H1 (cell line): ENCODE measurements at regions not wholly inside any gene's neighbourhood (a gene's known extent, or its start where the extent isn't known, plus 50 kb on each side); places are given as distances from the start of the nearest gene placed in this dataset.

Source experiments
- CTCF ChIA-PET: fragments of 300-600 bp; sonication (Branson Sonifier 250); formaldehyde crosslinking; loops from one replicate; lab custom pipeline; 2021; ENCODE audit not compliant: partially characterized antibody; lab: Charles Lee
- POLR2A ChIA-PET: fragments of 300-600 bp; sonication (Branson Sonifier 250); formaldehyde crosslinking; loops from one replicate; lab custom pipeline; 2021; ENCODE audit warnings: inconsistent platforms; ENCODE audit not compliant: partially characterized antibody; lab: Charles Lee
- DNase-seq, 2 experiments: peaks; one replicate each; pipeline versions ENCODE4 v3.0.0 to v3.0.0-alpha.2; 2010 to 2022; ENCODE audit warnings: low spot score in 2 of 2, low read depth in 1 of 2, mixed read lengths in 1 of 2
- FAIRE-seq: peaks from 2 replicates; lab custom pipeline; 2011; peaks lifted over from hg19 to GRCh38; lab: Jason Lieb, UNC
- H2AFZ ChIP-seq: 2 replicates; pipeline ENCODE4 v1.8.1; 2012; ENCODE audit warnings: low read length, inconsistent platforms
- H2AK5ac ChIP-seq: 2 replicates; pipeline ENCODE4 v1.6.1; 2013; ENCODE audit warnings: low read depth, low read length
- H2BK120ac ChIP-seq: replicated peaks from 2 replicates; pipeline ENCODE3; 2013; ENCODE audit warnings: low read depth, low read length, inconsistent platforms
- H2BK12ac ChIP-seq: 2 replicates; pipeline ENCODE4 v1.6.1; 2013; ENCODE audit warnings: low read depth, low read length
- H2BK15ac ChIP-seq: 2 replicates; pipeline ENCODE4 v1.6.1; 2013; ENCODE audit warnings: low read length
- H2BK20ac ChIP-seq: 2 replicates; pipeline ENCODE4 v1.6.1; 2013; ENCODE audit warnings: low read length
- H2BK5ac ChIP-seq: 2 replicates; pipeline ENCODE4 v1.6.1; 2013; ENCODE audit warnings: low read depth, low read length
- H3K14ac ChIP-seq: 2 replicates; pipeline ENCODE4 v1.6.1; 2013; ENCODE audit warnings: inconsistent platforms; ENCODE audit not compliant: insufficient read length
- H3K18ac ChIP-seq: 2 replicates; pipeline ENCODE4 v1.6.1; 2013; ENCODE audit warnings: low read length; ENCODE audit errors: extremely low read depth
- H3K23ac ChIP-seq: 2 replicates; pipeline ENCODE4 v1.6.1; 2013; ENCODE audit warnings: inconsistent platforms; ENCODE audit not compliant: insufficient read length
- H3K23me2 ChIP-seq: 2 replicates; pipeline ENCODE4 v1.6.1; 2013; ENCODE audit warnings: low read depth, low read length
- H3K27ac ChIP-seq: 2 replicates; pipeline ENCODE4 v1.6.1; 2011; ENCODE audit warnings: low read depth, low read length, inconsistent platforms
- H3K27me3 ChIP-seq, 4 experiments: replicated peaks in 1 of 4; 1 replicate in 1 of 4; 2 replicates in 3 of 4; pipeline versions ENCODE4 v1.6.1 to v1.8.1; 2011 to 2013; ENCODE audit warnings: low read length in 3 of 4, mild to moderate bottlenecking in 3 of 4, inconsistent platforms in 2 of 4, mixed read lengths in 2 of 4, moderate library complexity in 1 of 4; ENCODE audit not compliant: control insufficient read depth in 3 of 4, insufficient read depth in 3 of 4; ENCODE audit errors: extremely low read depth in 1 of 4
- H3K36me3 ChIP-seq, 4 experiments: 2 replicates each; pipeline versions ENCODE4 v1.6.1 to v1.8.1; 2011 to 2013; ENCODE audit warnings: mild to moderate bottlenecking in 4 of 4, low read length in 3 of 4, moderate library complexity in 2 of 4, control low read depth in 1 of 4, inconsistent platforms in 1 of 4; ENCODE audit not compliant: insufficient read depth in 4 of 4, control insufficient read depth in 2 of 4
- H3K4ac ChIP-seq: replicated peaks from 2 replicates; pipeline ENCODE3; 2013; ENCODE audit warnings: low read length, low read depth, mixed read lengths, inconsistent platforms; ENCODE audit not compliant: insufficient read length
- H3K4me1 ChIP-seq, 4 experiments: replicated peaks in 1 of 4; 1 replicate in 1 of 4; 2 replicates in 3 of 4; pipeline versions ENCODE4 v1.6.1 to v1.8.1; 2011 to 2013; ENCODE audit warnings: low read length in 3 of 4, inconsistent platforms in 2 of 4, mixed read lengths in 1 of 4; ENCODE audit not compliant: insufficient read depth in 4 of 4, control insufficient read depth in 3 of 4
- H3K4me2 ChIP-seq, 2 experiments: 2 replicates each; pipeline versions ENCODE4 v1.6.1 to v1.8.1; 2011 to 2013; ENCODE audit warnings: low read depth in 2 of 2, low read length in 2 of 2, control low read depth in 1 of 2, inconsistent platforms in 1 of 2, mild to moderate bottlenecking in 1 of 2; ENCODE audit not compliant: insufficient read depth in 1 of 2
- H3K4me3 ChIP-seq, 4 experiments: fragments of 200-600, 300-600 bp in 1 of 4; sonication (generic), shearing (Covaris generic), sonication (Bioruptor Twin) in 1 of 4; 2 replicates each; pipeline versions ENCODE4 v1.5.1 to v1.8.1; 2011 to 2016; ENCODE audit warnings: low read length in 4 of 4, low read depth in 3 of 4, control low read depth in 2 of 4, inconsistent platforms in 2 of 4, mild to moderate bottlenecking in 2 of 4, mixed read lengths in 1 of 4, moderate library complexity in 1 of 4; ENCODE audit not compliant: insufficient read depth in 2 of 4; ENCODE audit errors: extremely low read depth in 1 of 4
- H3K56ac ChIP-seq: replicated peaks from 2 replicates; pipeline ENCODE3; 2013; ENCODE audit warnings: low read depth, mild to moderate bottlenecking, mixed read lengths, low read length, inconsistent platforms; ENCODE audit not compliant: insufficient read length
- H3K79me1 ChIP-seq: 2 replicates; pipeline ENCODE4 v1.6.1; 2013; ENCODE audit warnings: low read depth, low read length, control low read depth
- H3K79me2 ChIP-seq, 2 experiments: 2 replicates each; pipeline versions ENCODE4 v1.6.1 to v1.8.1; 2012 to 2013; ENCODE audit warnings: low read length in 2 of 2, mild to moderate bottlenecking in 2 of 2, inconsistent platforms in 1 of 2; ENCODE audit not compliant: insufficient read depth in 2 of 2, control insufficient read depth in 1 of 2
- H3K9ac ChIP-seq, 4 experiments: replicated peaks in 1 of 4; 1 replicate in 1 of 4; 2 replicates in 3 of 4; pipeline versions ENCODE4 v1.6.1 to v1.8.1; 2011 to 2013; ENCODE audit warnings: low read depth in 3 of 4, low read length in 3 of 4, control low read depth in 2 of 4, mild to moderate bottlenecking in 2 of 4, moderate library complexity in 2 of 4, inconsistent platforms in 1 of 4; ENCODE audit errors: extremely low read depth in 1 of 4
- H3K9me3 ChIP-seq, 2 experiments: 2 replicates each; pipeline versions ENCODE4 v1.6.1 to v1.8.1; 2012 to 2013; ENCODE audit warnings: mild to moderate bottlenecking in 2 of 2, moderate library complexity in 2 of 2, control low read depth in 1 of 2, inconsistent platforms in 1 of 2, low read depth in 1 of 2, low read length in 1 of 2, mixed read lengths in 1 of 2; ENCODE audit not compliant: insufficient read depth in 2 of 2
- H4K20me1 ChIP-seq, 2 experiments: replicated peaks in 1 of 2; 2 replicates each; pipeline versions ENCODE3 to v1.8.1; 2011 to 2013; ENCODE audit warnings: inconsistent platforms in 2 of 2, low read length in 2 of 2, mild to moderate bottlenecking in 1 of 2; ENCODE audit not compliant: insufficient read depth in 2 of 2, control insufficient read depth in 1 of 2
- H4K5ac ChIP-seq: 2 replicates; pipeline ENCODE4 v1.6.1; 2013; ENCODE audit warnings: low read length, low read depth, mixed read lengths, inconsistent platforms; ENCODE audit not compliant: insufficient read length
- H4K8ac ChIP-seq: 2 replicates; pipeline ENCODE4 v1.8.0; 2013; ENCODE audit warnings: mild to moderate bottlenecking, moderate library complexity, low read length, inconsistent platforms; ENCODE audit not compliant: insufficient read depth; ENCODE audit errors: extremely low read depth
- H4K91ac ChIP-seq: replicated peaks from 2 replicates; pipeline ENCODE3; 2013; ENCODE audit warnings: low read length, mixed read lengths, inconsistent platforms; ENCODE audit not compliant: insufficient read length
- BACH1 ChIP-seq: IDR thresholded peaks from 2 replicates; pipeline ENCODE4 v1.6.1; 2012; ENCODE audit warnings: low read length, improper control_type of control experiment
- CHD2 ChIP-seq: IDR thresholded peaks from 2 replicates; pipeline ENCODE4 v1.6.1; 2012; ENCODE audit warnings: low read length, improper control_type of control experiment
- EP300 ChIP-seq, 2 experiments: IDR thresholded peaks; 1 replicate in 1 of 2; 2 replicates in 1 of 2; pipeline ENCODE4 v1.6.1; 2011 to 2012; ENCODE audit warnings: low read depth in 2 of 2, low read length in 2 of 2, mild to moderate bottlenecking in 2 of 2, borderline replicate concordance in 1 of 2, inconsistent platforms in 1 of 2, moderate library complexity in 1 of 2
- EZH2 ChIP-seq: fragments of 200-600 bp; sonication (generic); IDR thresholded peaks from 2 replicates; pipeline ENCODE4 v1.7.1; 2012; ENCODE audit warnings: low read depth, mild to moderate bottlenecking, moderate library complexity, low read length, inconsistent platforms; ENCODE audit not compliant: severe bottlenecking
- FOSL1 ChIP-seq: IDR thresholded peaks from 2 replicates; pipeline ENCODE4 v1.6.1; 2011; ENCODE audit warnings: mild to moderate bottlenecking, low read depth, low read length, moderate library complexity; ENCODE audit not compliant: insufficient read depth
- JUND ChIP-seq: IDR thresholded peaks from 2 replicates; pipeline ENCODE4 v1.6.1; 2011; ENCODE audit warnings: mild to moderate bottlenecking, improper control_type of control experiment, low read length
- MAFK ChIP-seq: IDR thresholded peaks from 2 replicates; pipeline ENCODE4 v1.6.1; 2012; ENCODE audit warnings: low read depth, mild to moderate bottlenecking, improper control_type of control experiment, low read length
- NANOG ChIP-seq: IDR thresholded peaks from 2 replicates; pipeline ENCODE4 v1.6.1; 2011; ENCODE audit warnings: low read length, low read depth, mild to moderate bottlenecking, inconsistent platforms; ENCODE audit not compliant: insufficient read depth, poor library complexity, severe bottlenecking
- NRF1 ChIP-seq: IDR thresholded peaks from 2 replicates; pipeline ENCODE4 v1.6.1; 2011; ENCODE audit warnings: mild to moderate bottlenecking, low read depth, low read length, improper control_type of control experiment
- POLR2AphosphoS5 ChIP-seq: IDR thresholded peaks from 2 replicates; pipeline ENCODE4 v1.6.1; 2011; ENCODE audit warnings: low read depth, low read length
- RAD21 ChIP-seq, 2 experiments: IDR thresholded peaks in 1 of 2; conservative IDR thresholded peaks in 1 of 2; 2 replicates each; pipeline ENCODE4 v1.6.1; 2011; ENCODE audit warnings: low read depth in 2 of 2, low read length in 2 of 2, improper control_type of control experiment in 1 of 2, inconsistent platforms in 1 of 2, mild to moderate bottlenecking in 1 of 2, moderate library complexity in 1 of 2
- SIX5 ChIP-seq: IDR thresholded peaks from 2 replicates; pipeline ENCODE4 v1.6.1; 2011; ENCODE audit warnings: mild to moderate bottlenecking, low read depth, low read length
- SUZ12 ChIP-seq: fragments of 200-600 bp; sonication (generic); IDR thresholded peaks from 2 replicates; pipeline ENCODE4 v1.6.1; 2012; ENCODE audit warnings: mild to moderate bottlenecking, inconsistent platforms, low read length, moderate library complexity, mixed read lengths
- TAF7 ChIP-seq: optimal IDR thresholded peaks from 2 replicates; pipeline ENCODE3; 2011; ENCODE audit warnings: low read depth, mild to moderate bottlenecking, inconsistent platforms, low read length, moderate library complexity, borderline replicate concordance
- TBP ChIP-seq: IDR thresholded peaks from 2 replicates; pipeline ENCODE4 v1.6.1; 2011; ENCODE audit warnings: low read depth, low read length, improper control_type of control experiment
- WGBS, 2 experiments: shearing (Covaris generic) in 1 of 2; methylation state at CpG; one replicate each; pipeline versions ENCODE4 v1.1.6 to v1.1.7; 2013 to 2015; ENCODE audit warnings: low lambda C conversion rate in 2 of 2, mixed read lengths in 2 of 2, inconsistent platforms in 1 of 2, low coverage in 1 of 2, missing lambda C conversion rate in 1 of 2; ENCODE audit not compliant: insufficient replicate concordance in 2 of 2, insufficient coverage in 1 of 2, insufficient read length in 1 of 2; ENCODE audit errors: extremely low coverage in 1 of 2, missing lambda C conversion rate in 1 of 2; 5-methylcytosine and 5-hydroxymethylcytosine counted together

DNA sequence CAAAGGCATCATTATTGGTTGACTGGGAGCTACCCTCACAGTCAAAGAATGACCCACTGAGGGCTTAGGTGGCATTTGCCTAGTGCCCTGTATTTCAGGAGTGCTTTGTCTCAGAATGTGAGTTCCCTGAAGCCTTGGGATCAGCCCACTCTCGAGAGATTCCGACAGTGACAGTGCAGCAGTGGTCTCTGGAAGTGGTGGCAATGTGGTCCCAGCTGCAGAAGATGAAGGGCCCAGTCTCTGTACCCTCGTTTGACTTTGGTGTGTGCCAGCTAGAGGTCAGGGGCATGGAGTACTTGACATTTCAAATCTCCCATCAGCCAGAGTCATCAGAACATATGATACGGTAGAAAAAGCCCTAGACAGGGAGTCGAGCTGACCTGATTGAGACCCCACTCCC is 153.7 kb downstream of the EFNB1 start:
- Histone ChIP-seq H4K5ac (no peak overlapping the region), H3K36me3 (no peaks in the 10 kb centered on the region), H3K79me1 (no peaks in the 10 kb centered on the region), H3K4me1 (peaks cover 0 to 8% (median 0%) of the 10 kb centered on the region in 4 experiments; a peak in 2 of 7 replicates), H3K23ac (no peak overlapping the region), H4K8ac (no peak overlapping the region), H3K9me3 (no peaks in the 10 kb centered on the region), H3K27me3 (no peaks in the 10 kb centered on the region), H3K9ac (no peak overlapping the region), H4K91ac (no peak overlapping the region), H4K20me1 (no peaks in the 10 kb centered on the region), H3K14ac (no peak overlapping the region), H2BK15ac (no peak overlapping the region), H2BK120ac (no peak overlapping the region), H2BK5ac (no peak overlapping the region), H2BK12ac (no peak overlapping the region), H3K4me3 (no peak overlapping the region), H2AK5ac (no peak overlapping the region), H3K18ac (no peak overlapping the region), H2BK20ac (no peak overlapping the region), H3K4me2 (no peak overlapping the region), H3K4ac (no peak overlapping the region), H3K23me2 (peaks cover 2% of the 10 kb centered on the region; the same call in 1 of the 2 replicates), H3K56ac (no peak overlapping the region), H3K27ac (no peak overlapping the region), H2AFZ (no peak overlapping the region), H3K79me2 (no peaks in the 10 kb centered on the region)
- ChIA-PET POLR2A (interaction anchor here (1.3 kb wide), 1 partner anchor 10 kb away, joined by 3 read pairs; no protein-coding TSS in a partner anchor), CTCF (interaction anchor here (1.2 to 7.2 kb wide), 4 partner anchors 36 to 155 kb away, joined by 3 to 40 read pairs (median 5); no protein-coding TSS in a partner anchor)
- 80% methylated on average over 4 of the region's 5 CpGs; no CpG with 5 or more reads in 1 of the 2 experiments for WGBS, 2 experiments
- DNase-seq: no peak
- FAIRE-seq: no peak
- TF ChIP-seq MAFK (no peak), RAD21 (IDR thresholded peaks at IDR 0.05 in 1 of 2, conservative IDR thresholded peaks at IDR 0.05 in 1 of 2; ENCODE audit: low read depth in 2 of 2, low read length in 2 of 2) (no peak), CHD2 (no peak), SIX5 (no peak), NRF1 (no peak), POLR2AphosphoS5 (no peak), JUND (no peak), NANOG (no peak), TAF7 (no peak), SUZ12 (no peak), TBP (no peak), BACH1 (no peak), EZH2 (no peak), FOSL1 (no peak), EP300 (IDR thresholded peaks at IDR 0.05; ENCODE audit: borderline replicate concordance in 1 of 2, low read depth in 2 of 2, low read length in 2 of 2) (no peak)
